ENCODE measurements at regions not wholly inside any gene's neighbourhood (a gene's known extent, or its start where the extent isn't known, plus 50 kb on each side); places are given as distances from the start of the nearest gene placed in this dataset.
A peak's percentile ranks its signal among the peaks of the same experiment; 100 is the strongest.

DNA sequence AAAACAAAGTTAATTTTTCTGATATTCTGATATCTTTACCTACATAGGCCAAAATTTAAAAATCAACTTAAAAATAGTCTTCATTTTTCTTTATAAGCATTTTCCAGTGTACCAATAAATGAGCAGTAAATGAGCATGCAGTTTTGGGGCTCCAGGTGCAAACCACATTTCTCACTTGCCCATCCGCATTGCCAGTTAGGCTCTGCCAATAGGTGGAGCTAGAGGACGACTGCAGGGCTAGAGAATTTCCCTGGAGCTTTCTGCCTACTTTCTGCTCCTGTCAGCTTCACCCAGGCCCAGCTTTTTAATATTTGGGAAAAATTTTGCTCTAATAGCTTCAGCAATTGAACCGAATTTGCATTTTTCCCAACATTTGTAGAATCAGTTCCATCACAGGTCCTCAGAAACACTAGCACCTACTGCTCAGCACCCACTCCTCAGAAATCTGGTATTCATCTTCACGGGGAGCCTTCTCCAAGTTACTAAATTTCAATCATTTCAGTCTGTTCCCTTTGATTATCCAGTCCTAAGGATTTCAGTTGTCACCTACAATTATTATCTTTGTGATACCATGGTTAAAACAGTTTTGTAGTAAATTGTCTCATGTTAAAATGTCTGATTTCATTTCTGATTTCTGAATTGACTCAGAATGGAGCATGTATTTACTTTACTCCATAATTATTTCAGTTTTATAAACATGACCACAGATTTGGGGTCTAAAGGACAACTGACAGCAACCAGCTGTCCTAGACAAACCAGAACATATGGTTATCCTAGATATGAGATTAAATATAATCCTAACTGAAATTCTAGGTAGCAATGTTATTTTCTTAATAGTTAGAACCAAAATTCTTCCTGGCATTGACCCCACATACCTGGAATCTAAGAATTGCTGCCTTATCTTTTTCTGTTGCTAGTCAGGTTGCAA lies 104.6 kb upstream of the FAM174A start:
- ATAC-seq (ENCODE audit: insufficient read depth, low read depth) (peak; percentile 82), DNase-seq (peak; percentile 68)
- no peak overlapping the region for H2AFZ ChIP-seq (ENCODE audit: low read depth, low read length)

GRCh38 chr5:100424787-100425186 lies 110.4 kb upstream of the FAM174A start:
- Histone ChIP-seq H3K36me3 (ENCODE audit: insufficient read depth, low read length) (no peaks in the 10 kb centered on the region), H4K20me1 (ENCODE audit: insufficient read depth, low read length) (no peaks in the 10 kb centered on the region), H3K9me3 (ENCODE audit: insufficient read depth, low read length, severe bottlenecking) (peaks cover 19% of the 10 kb centered on the region), H3K27ac (ENCODE audit: low read length) (no peak overlapping the region), H3K79me2 (ENCODE audit: insufficient read depth, low read length) (no peaks in the 10 kb centered on the region), H2AFZ (ENCODE audit: low read depth, low read length) (no peak overlapping the region), H3K9ac (ENCODE audit: low read depth, low read length) (no peak overlapping the region), H3K27me3 (ENCODE audit: insufficient read depth, low read length, poor library complexity) (no peaks in the 10 kb centered on the region), H3K4me2 (ENCODE audit: insufficient read depth, low read length) (no peak overlapping the region), H3K4me3 (ENCODE audit: low read depth in 1 of 2, low read length in 2 of 2) (no peak overlapping the region), H3K4me1 (ENCODE audit: insufficient read depth, low read length) (no peaks in the 10 kb centered on the region)
- ATAC-seq (ENCODE audit: insufficient read depth, low read depth): no peak
- peak; percentile 26 for DNase-seq
- TF ChIP-seq CTCF (IDR thresholded peaks at IDR 0.05; ENCODE audit: borderline replicate concordance, extremely low read depth, low read length, poor library complexity, severe bottlenecking) (no peak), EZH2 (IDR thresholded peaks at IDR 0.05; ENCODE audit: borderline replicate concordance, low read depth, low read length, severe bottlenecking) (no peak)

More for the DNA sequence above, 104.6 kb upstream of the FAM174A start:
- Histone ChIP-seq H3K27me3 (ENCODE audit: insufficient read depth, low read length, poor library complexity) (no peaks in the 10 kb centered on the region), H3K79me2 (ENCODE audit: insufficient read depth, low read length) (no peaks in the 10 kb centered on the region), H3K36me3 (ENCODE audit: insufficient read depth, low read length) (no peaks in the 10 kb centered on the region), H3K4me1 (ENCODE audit: insufficient read depth, low read length) (no peaks in the 10 kb centered on the region), H3K4me3 (ENCODE audit: low read depth in 1 of 2, low read length in 2 of 2) (no peak overlapping the region), H3K4me2 (ENCODE audit: insufficient read depth, low read length) (no peak overlapping the region), H3K9ac (ENCODE audit: low read depth, low read length) (no peak overlapping the region), H3K27ac (ENCODE audit: low read length) (no peak overlapping the region), H3K9me3 (ENCODE audit: insufficient read depth, low read length, severe bottlenecking) (peaks cover 3% of the 10 kb centered on the region), H4K20me1 (ENCODE audit: insufficient read depth, low read length) (no peaks in the 10 kb centered on the region)
- TF ChIP-seq CTCF (IDR thresholded peaks at IDR 0.05; ENCODE audit: borderline replicate concordance, extremely low read depth, low read length, poor library complexity, severe bottlenecking) (peak; percentile 93), EZH2 (IDR thresholded peaks at IDR 0.05; ENCODE audit: borderline replicate concordance, low read depth, low read length, severe bottlenecking) (no peak)

DNA sequence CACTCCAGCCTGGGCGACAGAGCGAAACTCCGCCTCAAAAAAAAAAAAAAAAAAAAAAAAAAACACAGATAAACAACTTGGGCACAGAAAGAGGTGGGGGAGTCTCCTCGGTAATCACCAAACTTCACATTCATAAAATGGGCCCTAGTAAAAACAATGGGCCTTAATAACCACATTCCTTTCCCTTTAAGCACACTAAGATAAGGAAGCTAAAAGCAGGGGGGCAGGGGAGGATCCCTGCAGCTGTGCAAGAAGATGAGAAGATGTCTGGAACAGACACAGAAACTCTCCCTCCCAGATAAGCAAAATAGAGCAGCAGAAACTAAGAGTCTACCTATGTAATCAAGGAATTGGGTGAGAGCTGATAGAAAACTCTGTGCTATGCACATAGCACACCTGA lies 111.2 kb upstream of the FAM174A start:
- no peaks in the 10 kb centered on the region for H3K79me2 ChIP-seq (ENCODE audit: insufficient read depth, low read length)
- H3K27me3 ChIP-seq (ENCODE audit: insufficient read depth, low read length, poor library complexity): no peaks in the 10 kb centered on the region
- H3K4me1 ChIP-seq (ENCODE audit: insufficient read depth, low read length): no peaks in the 10 kb centered on the region
- H3K27ac ChIP-seq (ENCODE audit: low read length): no peak overlapping the region
- H4K20me1 ChIP-seq (ENCODE audit: insufficient read depth, low read length): no peaks in the 10 kb centered on the region
- no peak for TF ChIP-seq EZH2 (IDR thresholded peaks at IDR 0.05; ENCODE audit: borderline replicate concordance, low read depth, low read length, severe bottlenecking)
- TF ChIP-seq CTCF (IDR thresholded peaks at IDR 0.05; ENCODE audit: borderline replicate concordance, extremely low read depth, low read length, poor library complexity, severe bottlenecking): no peak
- H2AFZ ChIP-seq (ENCODE audit: low read depth, low read length): no peak overlapping the region
- H3K9ac ChIP-seq (ENCODE audit: low read depth, low read length): no peak overlapping the region
- no peak for ATAC-seq (ENCODE audit: insufficient read depth, low read depth)
- no peaks in the 10 kb centered on the region for H3K36me3 ChIP-seq (ENCODE audit: insufficient read depth, low read length)
- DNase-seq: no peak
- H3K4me3 ChIP-seq (ENCODE audit: low read depth in 1 of 2, low read length in 2 of 2): no peak overlapping the region
- H3K9me3 ChIP-seq (ENCODE audit: insufficient read depth, low read length, severe bottlenecking): peaks cover 19% of the 10 kb centered on the region
- no peak overlapping the region for H3K4me2 ChIP-seq (ENCODE audit: insufficient read depth, low read length)
